ENCODE measurements at regions not wholly inside any gene's neighbourhood (a gene's known extent, or its start where the extent isn't known, plus 50 kb on each side); places are given as distances from the start of the nearest gene placed in this dataset.

DNA sequence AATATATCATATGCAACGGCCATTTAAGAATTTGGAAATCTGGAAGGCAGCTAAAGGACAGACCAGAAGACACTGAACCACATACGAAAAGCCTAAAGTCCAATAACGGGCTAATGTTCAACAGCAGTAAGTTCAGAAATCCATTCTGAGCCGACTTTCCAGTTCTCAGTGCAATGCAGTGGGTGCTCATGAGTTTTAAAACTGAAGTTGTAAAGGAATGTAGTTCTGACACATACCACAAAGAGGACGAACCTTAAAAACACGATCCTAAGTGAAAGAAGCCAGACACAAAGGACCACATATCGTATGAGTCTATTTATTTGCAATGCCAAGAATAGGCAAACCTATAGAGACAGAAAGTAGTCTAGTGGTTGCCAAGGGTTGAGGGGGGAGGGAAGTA, 278.3 kb upstream of the ZFHX3 start:
- H3K27ac Mint-ChIP-seq = no peak overlapping the region
- no peaks in the 10 kb centered on the region for H3K9me3 Mint-ChIP-seq
- H3K27me3 Mint-ChIP-seq (ENCODE audit: low read depth) = no peaks in the 10 kb centered on the region
- H3K36me3 Mint-ChIP-seq (ENCODE audit: low read depth) = no peaks in the 10 kb centered on the region
- H3K4me1 Mint-ChIP-seq (ENCODE audit: low read depth) = no peaks in the 10 kb centered on the region
- no peak overlapping the region for H3K4me3 Mint-ChIP-seq

GRCh38 chr16:73323880-73324279, 276.0 kb upstream of the ZFHX3 start:
- no peaks in the 10 kb centered on the region for H3K27me3 Mint-ChIP-seq (ENCODE audit: low read depth)
- no peaks in the 10 kb centered on the region for H3K4me1 Mint-ChIP-seq (ENCODE audit: low read depth)

GRCh38 chr16:73322856-73323255, 274.9 kb upstream of the ZFHX3 start:
- H3K4me1 Mint-ChIP-seq (ENCODE audit: low read depth) = no peaks in the 10 kb centered on the region
- H3K36me3 Mint-ChIP-seq (ENCODE audit: low read depth) = no peaks in the 10 kb centered on the region
- no peak overlapping the region for H3K27ac Mint-ChIP-seq
- H3K9me3 Mint-ChIP-seq = peaks cover 3% of the 10 kb centered on the region
- H3K4me3 Mint-ChIP-seq = no peak overlapping the region
- no peaks in the 10 kb centered on the region for H3K27me3 Mint-ChIP-seq (ENCODE audit: low read depth)

More at GRCh38 chr16:73323880-73324279, 276.0 kb upstream of the ZFHX3 start:
- Mint-ChIP-seq H3K27ac (no peak overlapping the region), H3K9me3 (no peaks in the 10 kb centered on the region), H3K4me3 (no peak overlapping the region), H3K36me3 (ENCODE audit: low read depth) (no peaks in the 10 kb centered on the region)

DNA sequence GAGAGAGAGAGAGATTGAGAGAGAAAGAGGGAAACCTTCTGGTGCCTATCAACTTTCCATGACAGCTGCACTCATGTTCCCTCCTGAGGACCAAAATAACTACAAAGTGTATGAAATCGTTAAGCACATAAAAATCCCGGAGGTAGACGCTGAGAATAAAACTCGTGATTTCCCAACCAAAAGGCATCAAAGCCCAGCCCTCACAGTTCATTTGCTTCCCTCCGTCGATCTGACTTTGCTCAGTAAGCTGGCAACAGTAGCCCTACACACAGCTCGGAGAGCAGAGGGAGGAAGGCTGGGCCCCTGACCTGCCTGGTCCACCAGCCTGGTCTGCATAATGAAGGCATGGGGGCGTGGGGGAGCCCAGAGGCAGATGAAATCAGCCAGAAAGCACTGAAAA, 273.9 kb upstream of the ZFHX3 start:
- Mint-ChIP-seq H3K27ac (no peak overlapping the region), H3K36me3 (ENCODE audit: low read depth) (no peaks in the 10 kb centered on the region), H3K4me3 (no peak overlapping the region), H3K27me3 (ENCODE audit: low read depth) (no peaks in the 10 kb centered on the region), H3K4me1 (ENCODE audit: low read depth) (no peaks in the 10 kb centered on the region), H3K9me3 (peaks cover 10% of the 10 kb centered on the region)

GRCh38 chr16:73319737-73320136, 271.8 kb upstream of the ZFHX3 start:
- no peak overlapping the region for H3K27ac Mint-ChIP-seq
- H3K36me3 Mint-ChIP-seq (ENCODE audit: low read depth) = no peaks in the 10 kb centered on the region
- H3K4me1 Mint-ChIP-seq (ENCODE audit: low read depth) = no peaks in the 10 kb centered on the region
- H3K4me3 Mint-ChIP-seq = no peak overlapping the region
- H3K9me3 Mint-ChIP-seq = peaks cover 11% of the 10 kb centered on the region
- no peaks in the 10 kb centered on the region for H3K27me3 Mint-ChIP-seq (ENCODE audit: low read depth)

- peaks cover 15% of the 10 kb centered on the region for H3K9me3 Mint-ChIP-seq
- no peaks in the 10 kb centered on the region for H3K36me3 Mint-ChIP-seq (ENCODE audit: low read depth)
- H3K4me1 Mint-ChIP-seq (ENCODE audit: low read depth) = no peaks in the 10 kb centered on the region
These were observed 271.3 kb upstream of the ZFHX3 start for GRCh38 chr16:73319261-73319660.

GRCh38 chr16:73317321-73317857, 269.5 kb upstream of the ZFHX3 start:
- Mint-ChIP-seq H3K9me3 (peaks cover 20% of the 10 kb centered on the region), H3K27me3 (ENCODE audit: low read depth) (no peaks in the 10 kb centered on the region), H3K4me3 (no peak overlapping the region), H3K4me1 (ENCODE audit: low read depth) (no peaks in the 10 kb centered on the region), H3K36me3 (ENCODE audit: low read depth) (no peaks in the 10 kb centered on the region), H3K27ac (no peak overlapping the region)

More at GRCh38 chr16:73319261-73319660, 271.3 kb upstream of the ZFHX3 start:
- Mint-ChIP-seq H3K27me3 (ENCODE audit: low read depth) (no peaks in the 10 kb centered on the region), H3K27ac (no peak overlapping the region), H3K4me3 (no peak overlapping the region)

GRCh38 chr16:73315645-73316044, 267.7 kb upstream of the ZFHX3 start:
- H3K9me3 Mint-ChIP-seq = peaks cover 23% of the 10 kb centered on the region
- H3K4me1 Mint-ChIP-seq (ENCODE audit: low read depth) = no peaks in the 10 kb centered on the region
- H3K4me3 Mint-ChIP-seq = no peak overlapping the region
- no peak overlapping the region for H3K27ac Mint-ChIP-seq
- H3K27me3 Mint-ChIP-seq (ENCODE audit: low read depth) = no peaks in the 10 kb centered on the region
- no peaks in the 10 kb centered on the region for H3K36me3 Mint-ChIP-seq (ENCODE audit: low read depth)

GRCh38 chr16:73313950-73314349, 266.0 kb upstream of the ZFHX3 start:
- Mint-ChIP-seq H3K36me3 (ENCODE audit: low read depth) (no peaks in the 10 kb centered on the region), H3K4me3 (no peak overlapping the region), H3K9me3 (peaks cover 23% of the 10 kb centered on the region), H3K27ac (no peak overlapping the region), H3K27me3 (ENCODE audit: low read depth) (no peaks in the 10 kb centered on the region), H3K4me1 (ENCODE audit: low read depth) (no peaks in the 10 kb centered on the region)

- Mint-ChIP-seq H3K36me3 (ENCODE audit: low read depth) (no peaks in the 10 kb centered on the region), H3K27ac (no peak overlapping the region), H3K27me3 (ENCODE audit: low read depth) (no peaks in the 10 kb centered on the region), H3K4me3 (no peak overlapping the region), H3K4me1 (ENCODE audit: low read depth) (no peaks in the 10 kb centered on the region), H3K9me3 (peaks cover 14% of the 10 kb centered on the region)
These were observed 264.2 kb upstream of the ZFHX3 start for GRCh38 chr16:73311857-73312723.

GRCh38 chr16:73308771-73309170, 260.8 kb upstream of the ZFHX3 start:
- no peaks in the 10 kb centered on the region for H3K27me3 Mint-ChIP-seq (ENCODE audit: low read depth)
- no peaks in the 10 kb centered on the region for H3K36me3 Mint-ChIP-seq (ENCODE audit: low read depth)
- H3K4me3 Mint-ChIP-seq = no peak overlapping the region
- H3K4me1 Mint-ChIP-seq (ENCODE audit: low read depth) = no peaks in the 10 kb centered on the region
- H3K9me3 Mint-ChIP-seq = peaks cover 8% of the 10 kb centered on the region
- H3K27ac Mint-ChIP-seq = no peak overlapping the region

GRCh38 chr16:73306901-73307413, 259.0 kb upstream of the ZFHX3 start:
- no peak overlapping the region for H3K27ac Mint-ChIP-seq
- H3K36me3 Mint-ChIP-seq (ENCODE audit: low read depth) = no peaks in the 10 kb centered on the region
- no peak overlapping the region for H3K4me3 Mint-ChIP-seq
- no peaks in the 10 kb centered on the region for H3K4me1 Mint-ChIP-seq (ENCODE audit: low read depth)
- H3K9me3 Mint-ChIP-seq = peaks cover 2% of the 10 kb centered on the region
- H3K27me3 Mint-ChIP-seq (ENCODE audit: low read depth) = no peaks in the 10 kb centered on the region

GRCh38 chr16:73304008-73304774, 256.3 kb upstream of the ZFHX3 start:
- H3K27me3 Mint-ChIP-seq (ENCODE audit: low read depth) = no peaks in the 10 kb centered on the region
- no peaks in the 10 kb centered on the region for H3K9me3 Mint-ChIP-seq
- no peak overlapping the region for H3K4me3 Mint-ChIP-seq
- H3K4me1 Mint-ChIP-seq (ENCODE audit: low read depth) = no peaks in the 10 kb centered on the region
- H3K27ac Mint-ChIP-seq = no peak overlapping the region
- H3K36me3 Mint-ChIP-seq (ENCODE audit: low read depth) = no peaks in the 10 kb centered on the region

GRCh38 chr16:73302942-73303341, 255.0 kb upstream of the ZFHX3 start:
- no peak overlapping the region for H3K27ac Mint-ChIP-seq
- H3K27me3 Mint-ChIP-seq (ENCODE audit: low read depth) = no peaks in the 10 kb centered on the region
- H3K4me3 Mint-ChIP-seq = no peak overlapping the region
- H3K36me3 Mint-ChIP-seq (ENCODE audit: low read depth) = no peaks in the 10 kb centered on the region
- H3K4me1 Mint-ChIP-seq (ENCODE audit: low read depth) = peaks cover 3% of the 10 kb centered on the region
- no peaks in the 10 kb centered on the region for H3K9me3 Mint-ChIP-seq
